ENCODE measurements at regions not wholly inside any gene's neighbourhood (a gene's known extent, or its start where the extent isn't known, plus 50 kb on each side); places are given as distances from the start of the nearest gene placed in this dataset.

DNA sequence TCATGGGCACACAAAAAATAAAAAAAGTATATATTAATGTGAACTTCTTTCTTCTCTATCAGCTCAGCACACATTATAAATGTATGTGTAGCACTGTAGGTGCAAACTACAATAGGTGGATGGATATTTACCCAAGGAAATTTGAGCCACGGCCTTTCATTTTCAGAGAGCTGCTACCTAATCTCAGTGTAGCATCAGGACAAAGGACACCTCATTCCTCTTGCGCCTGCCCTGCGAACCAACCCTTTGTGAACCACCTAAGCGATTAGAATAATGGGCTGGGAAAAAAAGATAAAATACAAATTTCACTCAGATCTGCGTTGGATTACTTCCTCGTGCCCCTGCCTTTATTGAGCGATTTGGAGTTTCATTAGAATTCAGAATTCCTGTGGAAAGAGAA, 263.2 kb downstream of the NR2F2 start:
- TF ChIP-seq POLR2AphosphoS5 (IDR thresholded peaks at IDR 0.05) (no peak), CTCF (IDR thresholded peaks at IDR 0.05) (no peak)

Data from prostate gland (tissue), 2 donors.